Loucy (cell line): ENCODE measurements at regions not wholly inside any gene's neighbourhood (a gene's known extent, or its start where the extent isn't known, plus 50 kb on each side); places are given as distances from the start of the nearest gene placed in this dataset.
"Not testable (repeated sequence)": the region's sequence is repeated elsewhere in the genome, so short reads cannot be mapped to it uniquely, and the experiment has no call there.

Experiments used
- H2AFZ ChIP-seq: fragments of 200-600 bp; sonication (generic); 2 replicates; pipeline ENCODE4 v1.6.0; 2016; ENCODE audit warnings: antibody characterized with exemption, mild to moderate bottlenecking, low read length, moderate library complexity
- H3F3A ChIP-seq: fragments of 200-600 bp; 2 replicates; pipeline ENCODE4 v1.6.0; 2016; ENCODE audit warnings: antibody characterized with exemption, low read depth, mild to moderate bottlenecking
- H3K27me3 ChIP-seq: fragments of 200-600 bp; sonication (generic); 2 replicates; pipeline ENCODE4 v1.6.1; 2014; ENCODE audit warnings: low read length, mild to moderate bottlenecking; ENCODE audit not compliant: insufficient read depth, poor library complexity, severe bottlenecking
- H3K36me3 ChIP-seq: fragments of 200-600 bp; sonication (generic); 2 replicates; pipeline ENCODE4 v1.6.1; 2016; ENCODE audit warnings: low read length; ENCODE audit not compliant: insufficient read depth
- H3K4me1 ChIP-seq: fragments of 200-600 bp; sonication (generic); 2 replicates; pipeline ENCODE4 v1.5.1; 2014; ENCODE audit warnings: low read length, mild to moderate bottlenecking; ENCODE audit not compliant: insufficient read depth, poor library complexity, severe bottlenecking
- H3K4me2 ChIP-seq: fragments of 200-600 bp; sonication (generic); 2 replicates; pipeline ENCODE4 v1.6.0; 2014; ENCODE audit warnings: antibody characterized with exemption, low read length, low read depth, mild to moderate bottlenecking; ENCODE audit not compliant: poor library complexity, severe bottlenecking
- H3K4me3 ChIP-seq: fragments of 200-600 bp; sonication (generic); 2 replicates; pipeline ENCODE4 v1.5.1; 2014; ENCODE audit warnings: low read length, mild to moderate bottlenecking, mixed read lengths; ENCODE audit not compliant: poor library complexity, severe bottlenecking
- H3K79me2 ChIP-seq: fragments of 200-600 bp; sonication (generic); 2 replicates; pipeline ENCODE4 v1.6.1; 2014; ENCODE audit warnings: low read length; ENCODE audit not compliant: insufficient read depth
- H3K9ac ChIP-seq: fragments of 200-600 bp; sonication (generic); 2 replicates; pipeline ENCODE4 v1.6.0; 2014; ENCODE audit warnings: mild to moderate bottlenecking, low read depth, low read length, moderate library complexity; ENCODE audit not compliant: poor library complexity, severe bottlenecking
- H3K9me2 ChIP-seq: fragments of 200-600 bp; sonication (generic); replicated peaks from 2 replicates; pipeline ENCODE4 v1.6.1; 2016; ENCODE audit warnings: low read depth, low read length, mixed read lengths
- H3K9me3 ChIP-seq: fragments of 200-600 bp; sonication (generic); 2 replicates; pipeline ENCODE4 v1.6.1; 2014; ENCODE audit warnings: mild to moderate bottlenecking, antibody characterized with exemption, low read length, low read depth; ENCODE audit not compliant: insufficient read depth
- H4K20me1 ChIP-seq: fragments of 200-600 bp; sonication (generic); 2 replicates; pipeline ENCODE4 v1.6.0; 2014; ENCODE audit warnings: antibody characterized with exemption, low read length, mild to moderate bottlenecking; ENCODE audit not compliant: insufficient read depth, poor library complexity, severe bottlenecking
- CTCF ChIP-seq: fragments of 200-600 bp; sonication (generic); conservative IDR thresholded peaks from 2 replicates; pipeline ENCODE4 v1.5.1; 2014; ENCODE audit warnings: mild to moderate bottlenecking, antibody characterized with exemption, low read length
- EZH2phosphoT487 ChIP-seq: fragments of 200-600 bp; IDR thresholded peaks from 2 replicates; pipeline ENCODE4 v1.6.1; 2018; ENCODE audit warnings: antibody characterized with exemption, mild to moderate bottlenecking, moderate library complexity, borderline replicate concordance

DNA sequence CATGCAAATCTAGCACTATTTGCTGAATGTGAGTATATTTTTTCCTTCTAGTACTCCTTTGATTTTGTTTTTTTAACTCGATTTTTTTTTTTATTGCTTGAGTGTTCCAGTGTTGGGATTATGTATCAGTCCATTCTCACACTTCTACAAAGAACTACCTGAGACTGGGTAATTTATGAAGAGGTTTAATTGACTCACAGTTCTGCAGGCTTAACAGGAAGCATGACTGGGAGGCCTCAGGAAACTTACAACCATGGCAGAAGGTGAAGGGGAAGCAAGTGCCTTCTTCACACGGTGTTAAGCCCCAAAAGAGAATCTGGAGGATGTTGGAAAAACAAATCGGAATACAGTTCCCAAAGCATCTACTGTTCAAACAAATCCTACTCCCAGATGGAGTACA is 69.1 kb downstream of the ZNF518B start:
- H3F3A ChIP-seq, H4K20me1 ChIP-seq, H2AFZ ChIP-seq, H3K79me2 ChIP-seq, H3K27me3 ChIP-seq, H3K9ac ChIP-seq, H3K9me2 ChIP-seq, H3K9me3 ChIP-seq, H3K4me3 ChIP-seq, H3K36me3 ChIP-seq, H3K4me2 ChIP-seq, H3K4me1 ChIP-seq: not testable (repeated sequence)

DNA sequence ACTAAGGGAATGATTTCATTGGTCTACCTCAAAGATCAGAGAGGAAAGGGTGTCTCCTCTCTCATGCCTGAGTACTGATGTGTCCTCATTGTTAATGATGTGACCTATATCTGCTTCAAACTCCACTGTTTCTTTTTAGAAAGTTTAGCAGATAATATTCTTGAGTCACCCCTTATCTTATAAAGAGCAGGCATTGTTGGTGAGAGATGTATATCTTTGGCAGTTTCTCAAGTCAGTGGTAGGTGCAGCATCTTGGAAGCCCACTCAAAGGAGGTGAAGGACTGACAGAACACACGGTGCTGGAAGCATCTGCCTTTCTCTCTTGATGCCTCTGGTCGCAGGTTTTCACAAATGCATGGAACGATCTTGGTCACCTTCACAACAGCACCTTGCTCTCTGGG is 71.2 kb downstream of the ZNF518B start:
- Histone ChIP-seq H2AFZ (no peak overlapping the region), H3K4me1 (no peaks in the 10 kb centered on the region), H3K79me2 (no peaks in the 10 kb centered on the region), H3F3A (no peaks in the 10 kb centered on the region), H3K4me3 (no peak overlapping the region), H3K9me2 (no peaks in the 10 kb centered on the region), H4K20me1 (no peaks in the 10 kb centered on the region), H3K9me3 (no peaks in the 10 kb centered on the region), H3K9ac (no peak overlapping the region), H3K4me2 (no peak overlapping the region), H3K36me3 (no peaks in the 10 kb centered on the region), H3K27me3 (no peaks in the 10 kb centered on the region)
- no peak for TF ChIP-seq EZH2phosphoT487
- TF ChIP-seq CTCF = no peak

GRCh38 chr4:10384974-10385373 is 72.3 kb downstream of the ZNF518B start:
- Histone ChIP-seq H3K36me3 (no peaks in the 10 kb centered on the region), H4K20me1 (no peaks in the 10 kb centered on the region)

More at GRCh38 chr4:10384974-10385373, 72.3 kb downstream of the ZNF518B start:
- Histone ChIP-seq H3K27me3 (no peaks in the 10 kb centered on the region), H3K9ac (no peak overlapping the region), H3K9me3 (no peaks in the 10 kb centered on the region), H3K79me2 (no peaks in the 10 kb centered on the region), H3K4me2 (no peak overlapping the region), H3K4me1 (no peaks in the 10 kb centered on the region), H2AFZ (no peak overlapping the region), H3K9me2 (no peaks in the 10 kb centered on the region), H3K4me3 (no peak overlapping the region), H3F3A (no peaks in the 10 kb centered on the region)
- TF ChIP-seq EZH2phosphoT487 = no peak
- no peak for TF ChIP-seq CTCF
